ENCODE measurements at regions not wholly inside any gene's neighbourhood (a gene's known extent, or its start where the extent isn't known, plus 50 kb on each side); places are given as distances from the start of the nearest gene placed in this dataset.

GRCh38 chr9:108650826-108651225, 205.0 kb downstream of the ACTL7B start:
- TF ChIP-seq CTCF (conservative IDR thresholded peaks at IDR 0.05 in 1 of 2, IDR thresholded peaks at IDR 0.05 in 1 of 2; ENCODE audit: extremely low read depth in 1 of 2, insufficient read depth in 1 of 2, low read depth in 1 of 2, low read length in 2 of 2) = no peak
- TF ChIP-seq EZH2 (IDR thresholded peaks at IDR 0.05; ENCODE audit: borderline replicate concordance, low read length) = no peak
